ENCODE measurements at regions not wholly inside any gene's neighbourhood (a gene's known extent, or its start where the extent isn't known, plus 50 kb on each side); places are given as distances from the start of the nearest gene placed in this dataset.

GRCh38 chr2:106735807-106736206 is 150.2 kb downstream of the ST6GAL2 start:
- TF ChIP-seq POLR2A (IDR thresholded peaks at IDR 0.05; ENCODE audit: low read depth, low read length) (no peak), TAF1 (IDR thresholded peaks at IDR 0.05; ENCODE audit: low read depth, low read length) (no peak), POLR2AphosphoS5 (IDR thresholded peaks at IDR 0.05; ENCODE audit: low read depth, low read length) (no peak)
